ENCODE measurements at regions not wholly inside any gene's neighbourhood (a gene's known extent, or its start where the extent isn't known, plus 50 kb on each side); places are given as distances from the start of the nearest gene placed in this dataset.

GRCh38 chr5:166529200-166529599, 1762.2 kb upstream of the WWC1 start:
- no peak for TF ChIP-seq CTCF (IDR thresholded peaks at IDR 0.05; ENCODE audit: low read depth, low read length)
- no peak for DNase-seq (ENCODE audit: extremely low read depth, low read depth)

- no peak for TF ChIP-seq CTCF (IDR thresholded peaks at IDR 0.05; ENCODE audit: low read depth, low read length)
- DNase-seq (ENCODE audit: extremely low read depth, low read depth) = no peak
Observed at GRCh38 chr5:166532456-166533220, 1758.8 kb upstream of the WWC1 start.

DNA sequence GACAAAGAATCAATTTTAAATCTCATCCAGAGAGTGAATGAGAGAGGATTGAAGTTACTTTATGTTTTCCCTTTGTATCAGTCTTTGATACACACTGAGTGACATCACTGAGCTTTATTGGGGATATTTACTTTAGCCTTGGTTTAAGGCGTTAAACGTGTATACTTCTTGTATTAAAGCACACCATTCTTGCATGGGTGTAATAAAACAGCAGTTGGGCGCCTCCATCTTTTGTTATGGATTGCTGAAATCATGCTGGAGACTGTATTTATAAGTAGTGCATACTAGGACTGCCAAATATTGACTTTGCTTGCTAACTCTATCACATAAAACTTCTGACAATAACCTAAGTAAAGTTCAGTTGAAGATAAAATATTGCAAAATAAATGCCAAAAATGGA, 1755.8 kb upstream of the WWC1 start:
- no peak for DNase-seq (ENCODE audit: extremely low read depth, low read depth)
- no peak for TF ChIP-seq CTCF (IDR thresholded peaks at IDR 0.05; ENCODE audit: low read depth, low read length)

GRCh38 chr5:166540156-166540555, 1751.3 kb upstream of the WWC1 start:
- no peak for TF ChIP-seq CTCF (IDR thresholded peaks at IDR 0.05; ENCODE audit: low read depth, low read length)
- DNase-seq (ENCODE audit: extremely low read depth, low read depth) = no peak

GRCh38 chr5:166551384-166551783, 1740.1 kb upstream of the WWC1 start:
- DNase-seq (ENCODE audit: extremely low read depth, low read depth) = no peak
- TF ChIP-seq CTCF (IDR thresholded peaks at IDR 0.05; ENCODE audit: low read depth, low read length) = no peak

GRCh38 chr5:166553778-166554177, 1737.7 kb upstream of the WWC1 start:
- no peak for TF ChIP-seq CTCF (IDR thresholded peaks at IDR 0.05; ENCODE audit: low read depth, low read length)

GRCh38 chr5:166561759-166562158, 1729.7 kb upstream of the WWC1 start:
- no peak for TF ChIP-seq CTCF (IDR thresholded peaks at IDR 0.05; ENCODE audit: low read depth, low read length)
- no peak for DNase-seq (ENCODE audit: extremely low read depth, low read depth)

More at GRCh38 chr5:166553778-166554177, 1737.7 kb upstream of the WWC1 start:
- DNase-seq (ENCODE audit: extremely low read depth, low read depth) = no peak
